SK-N-SH treated with all-trans-retinoic acid at 6 μM for 48 hours (cell line): ENCODE measurements at regions not wholly inside any gene's neighbourhood (a gene's known extent, or its start where the extent isn't known, plus 50 kb on each side); places are given as distances from the start of the nearest gene placed in this dataset.

Source experiments
- ZNF70 ChIP-seq: fragments of 450-650 bp; formaldehyde crosslinking; IDR thresholded peaks from 2 replicates; pipeline ENCODE4 v1.5.0; 2020; ENCODE audit warnings: mild to moderate bottlenecking, moderate library complexity
- ZNF8 ChIP-seq: fragments of 450-650 bp; formaldehyde crosslinking; IDR thresholded peaks from 2 replicates; pipeline ENCODE4 v1.5.0; 2020; ENCODE audit warnings: mild to moderate bottlenecking, moderate library complexity

GRCh38 chr21:19141511-19141910 is 737.9 kb upstream of the TMPRSS15 start:
- TF ChIP-seq ZNF70 (CRISPR knock-in tag) (no peak), ZNF8 (CRISPR knock-in tag) (no peak)
